Activated CD8-positive, alpha-beta memory T cell treated with anti-CD3 and anti-CD28 coated beads for 36 hours (primary cell): ENCODE measurements at regions not wholly inside any gene's neighbourhood (a gene's known extent, or its start where the extent isn't known, plus 50 kb on each side); places are given as distances from the start of the nearest gene placed in this dataset.

Experiments used
- CTCF ChIA-PET: fragments of 350-600 bp; sonication (Branson Sonifier 250); formaldehyde crosslinking; loops from one replicate; lab custom pipeline; 2021; ENCODE audit warnings: antibody characterized with exemption; lab: Charles Lee
- POLR2A ChIA-PET: fragments of 350-600 bp; sonication (Branson Sonifier 250); formaldehyde crosslinking; loops from one replicate; lab custom pipeline; 2021; ENCODE audit warnings: antibody characterized with exemption; lab: Charles Lee

- CTCF ChIA-PET = interaction anchor here (0.6 kb wide), 1 partner anchor 1082 kb away, joined by 3 read pairs; no protein-coding TSS in a partner anchor
- POLR2A ChIA-PET = no interaction called here
These were observed 143.0 kb downstream of the FGF9 start for GRCh38 chr13:21813844-21814243.

GRCh38 chr13:21814604-21815003, 143.7 kb downstream of the FGF9 start:
- POLR2A ChIA-PET = no interaction called here
- CTCF ChIA-PET = no interaction called here

- ChIA-PET CTCF (no interaction called here), POLR2A (no interaction called here)
These were observed 147.0 kb downstream of the FGF9 start for GRCh38 chr13:21817878-21818277.

GRCh38 chr13:21822029-21822428, 151.2 kb downstream of the FGF9 start:
- CTCF ChIA-PET = no interaction called here
- POLR2A ChIA-PET = no interaction called here

- POLR2A ChIA-PET = no interaction called here
- CTCF ChIA-PET = no interaction called here
These were observed 152.5 kb downstream of the FGF9 start for GRCh38 chr13:21823416-21823815.

GRCh38 chr13:21823949-21824348, 153.1 kb downstream of the FGF9 start:
- POLR2A ChIA-PET = no interaction called here
- CTCF ChIA-PET = no interaction called here

GRCh38 chr13:21825186-21825585, 154.3 kb downstream of the FGF9 start:
- POLR2A ChIA-PET = no interaction called here
- CTCF ChIA-PET = no interaction called here

GRCh38 chr13:21825801-21826200, 154.9 kb downstream of the FGF9 start:
- CTCF ChIA-PET = no interaction called here

GRCh38 chr13:21826214-21827015, 155.5 kb downstream of the FGF9 start:
- ChIA-PET CTCF (no interaction called here), POLR2A (no interaction called here)

More at GRCh38 chr13:21825801-21826200, 154.9 kb downstream of the FGF9 start:
- POLR2A ChIA-PET = no interaction called here

GRCh38 chr13:21831654-21832324, 160.9 kb downstream of the FGF9 start:
- POLR2A ChIA-PET = interaction anchor here (0.6 kb wide), 1 partner anchor 82 kb away, joined by 4 read pairs; no protein-coding TSS in a partner anchor

GRCh38 chr13:21833921-21834320, 163.0 kb downstream of the FGF9 start:
- ChIA-PET CTCF (no interaction called here), POLR2A (no interaction called here)

More at GRCh38 chr13:21831654-21832324, 160.9 kb downstream of the FGF9 start:
- CTCF ChIA-PET = no interaction called here

GRCh38 chr13:21834521-21834920, 163.6 kb downstream of the FGF9 start:
- POLR2A ChIA-PET = no interaction called here
- CTCF ChIA-PET = no interaction called here

- CTCF ChIA-PET = no interaction called here
- POLR2A ChIA-PET = no interaction called here
These were observed 166.4 kb downstream of the FGF9 start for GRCh38 chr13:21837288-21837687.

- ChIA-PET POLR2A (no interaction called here), CTCF (no interaction called here)
These were observed 167.1 kb downstream of the FGF9 start for GRCh38 chr13:21837841-21838551.

GRCh38 chr13:21846605-21847004, 175.7 kb downstream of the FGF9 start:
- CTCF ChIA-PET = no interaction called here
- POLR2A ChIA-PET = no interaction called here

GRCh38 chr13:21849323-21849722, 178.4 kb downstream of the FGF9 start:
- POLR2A ChIA-PET = no interaction called here
- CTCF ChIA-PET = no interaction called here

- ChIA-PET POLR2A (no interaction called here), CTCF (no interaction called here)
These were observed 179.4 kb downstream of the FGF9 start for GRCh38 chr13:21850013-21851006.

GRCh38 chr13:21852043-21852442, 181.2 kb downstream of the FGF9 start:
- CTCF ChIA-PET = no interaction called here
- POLR2A ChIA-PET = no interaction called here

- POLR2A ChIA-PET = no interaction called here
- CTCF ChIA-PET = no interaction called here
These were observed 182.9 kb downstream of the FGF9 start for GRCh38 chr13:21853779-21854178.
